GM19351 (cell line): ENCODE measurements at regions not wholly inside any gene's neighbourhood (a gene's known extent, or its start where the extent isn't known, plus 50 kb on each side); places are given as distances from the start of the nearest gene placed in this dataset.

Source experiments
- ATAC-seq: cut with Tn5 transposase; IDR thresholded peaks from one replicate; pipeline ENCODE4 v1.9.1; 2021; ENCODE audit warnings: mild to moderate bottlenecking, moderate library complexity; ENCODE audit not compliant: unreplicated experiment

DNA sequence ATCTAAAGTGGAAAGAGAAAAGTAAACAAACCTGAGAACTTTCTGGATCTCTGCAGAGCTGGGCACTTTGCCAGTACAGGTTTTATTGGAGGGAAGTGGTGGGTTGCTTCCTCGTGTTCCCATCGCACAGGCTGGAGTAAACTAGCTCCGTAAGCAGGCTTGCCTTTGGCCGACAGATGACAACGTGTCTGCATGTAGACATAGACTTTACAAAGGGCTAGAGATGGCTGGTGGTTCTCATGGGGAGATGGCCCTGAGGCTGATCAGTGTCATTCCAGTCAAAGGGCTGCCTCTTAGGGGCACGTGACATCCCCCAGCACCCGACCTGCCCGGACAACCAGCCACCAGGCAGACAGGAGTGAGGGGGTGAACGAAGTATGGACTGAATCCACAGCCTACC is 98.8 kb downstream of the YTHDF1 start:
- ATAC-seq: no peak

DNA sequence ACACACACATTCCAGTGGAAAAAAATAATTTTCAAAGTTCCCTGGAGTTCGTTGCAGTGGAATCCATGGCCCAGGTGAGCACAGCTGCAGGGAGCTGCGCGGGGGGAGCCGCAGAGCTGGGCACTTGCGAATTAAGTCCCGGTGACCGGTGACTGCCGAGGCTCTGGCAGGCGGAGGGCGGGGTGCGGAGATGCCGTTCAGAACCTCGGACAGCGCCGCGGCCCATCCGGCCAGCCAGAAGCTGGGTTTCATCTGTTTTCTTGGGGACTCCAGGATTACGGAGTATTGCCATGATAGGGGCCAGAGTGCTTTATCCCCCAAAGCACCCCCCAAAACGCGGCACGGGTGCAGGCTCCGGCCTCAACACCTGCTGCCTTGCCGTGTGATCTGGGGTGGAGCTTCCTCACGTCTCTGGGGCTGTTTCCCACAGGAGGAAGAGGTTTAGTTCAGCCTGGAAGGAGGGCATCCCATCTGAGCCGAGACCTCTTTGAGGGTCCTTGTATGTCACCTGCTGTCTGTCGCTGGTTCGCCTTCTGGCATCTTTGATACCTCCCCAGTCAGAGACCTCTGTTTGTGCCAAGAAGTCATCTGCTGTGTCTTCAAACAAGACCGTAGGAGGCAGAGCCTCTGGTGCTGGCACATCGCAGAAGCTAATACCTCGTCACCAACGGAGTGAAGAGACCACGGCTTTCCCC is 99.4 kb downstream of the YTHDF1 start:
- no peak for ATAC-seq

GRCh38 chr20:63115651-63116411 is 100.1 kb downstream of the YTHDF1 start:
- ATAC-seq: no peak

- ATAC-seq: no peak
Observed at GRCh38 chr20:63114693-63115311, 101.1 kb downstream of the YTHDF1 start.

- ATAC-seq: no peak
Observed at GRCh38 chr20:63114006-63114692, 101.8 kb downstream of the YTHDF1 start.

DNA sequence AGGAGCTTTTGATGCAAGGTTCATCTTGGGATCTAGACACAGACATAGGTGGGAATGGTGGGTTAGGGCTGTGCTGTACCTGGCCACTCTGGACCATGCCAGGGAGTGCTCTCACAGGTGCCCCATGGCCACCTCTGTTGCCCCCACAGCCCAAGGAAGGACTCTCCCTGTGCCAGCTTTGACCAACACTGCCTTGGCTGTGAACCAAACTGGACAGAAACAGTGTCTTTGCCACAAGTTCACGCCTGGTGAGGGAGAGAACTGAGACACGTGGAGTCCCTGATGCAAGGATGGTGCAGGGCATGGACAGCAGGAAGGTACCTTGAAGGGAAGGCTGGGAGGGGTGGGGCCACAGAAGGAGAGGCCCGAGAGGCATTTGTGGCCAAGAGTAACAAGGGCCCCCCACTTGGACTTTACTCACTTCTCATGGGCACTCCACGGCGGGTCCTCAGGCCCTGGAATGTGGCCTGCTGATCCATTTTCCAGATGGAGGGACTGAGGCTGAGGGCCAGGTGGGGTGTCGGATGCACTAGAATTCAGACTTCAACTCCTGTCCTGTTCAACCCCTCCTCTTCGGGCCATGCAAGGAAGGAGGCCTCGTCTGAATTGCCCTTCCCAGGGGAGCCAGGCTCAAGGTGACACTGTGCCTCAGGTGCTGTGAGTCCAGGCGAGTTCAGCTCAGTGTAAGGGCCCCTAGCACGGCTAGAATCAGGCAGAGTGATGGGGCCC is 103.3 kb downstream of the YTHDF1 start:
- ATAC-seq: no peak

- ATAC-seq: no peak
Observed at GRCh38 chr20:63108247-63108646, 101.5 kb upstream of the BHLHE23 start.

GRCh38 chr20:63107449-63108200 is 100.9 kb upstream of the BHLHE23 start:
- ATAC-seq: no peak

DNA sequence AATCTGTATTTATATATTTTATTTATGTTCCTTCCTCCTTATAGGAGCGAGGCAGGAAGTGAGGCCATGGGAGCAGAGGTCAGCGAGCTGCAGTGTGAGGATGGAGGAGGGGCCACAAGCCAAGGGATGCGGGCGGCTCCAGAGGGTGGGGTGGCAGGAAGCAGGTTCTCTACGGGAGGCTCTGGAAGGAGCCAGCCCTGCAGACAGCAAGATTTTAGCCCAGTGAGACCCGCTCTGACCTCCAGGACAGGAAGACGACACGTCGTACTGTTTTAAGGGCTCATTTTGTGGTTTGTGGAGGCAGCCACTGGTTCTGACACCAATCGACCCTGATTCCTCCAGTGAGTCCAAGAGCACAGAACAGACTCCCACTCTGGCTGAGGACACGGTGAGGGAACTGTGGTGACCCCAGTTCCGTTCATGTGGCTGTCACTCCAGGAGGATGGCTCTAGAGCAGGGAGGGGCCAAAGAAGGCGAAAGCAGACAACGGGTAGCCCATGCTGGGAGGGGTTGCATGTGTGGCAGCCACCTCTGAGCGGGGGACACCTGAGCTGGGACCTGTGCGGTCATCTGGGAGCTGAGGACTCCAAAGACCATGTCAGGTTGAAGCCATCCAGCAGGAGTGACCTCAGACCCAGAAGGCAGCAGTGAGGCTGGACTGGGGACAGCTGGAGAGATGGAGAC is 100.1 kb upstream of the BHLHE23 start:
- ATAC-seq: no peak

GRCh38 chr20:63106108-63106764 is 99.5 kb upstream of the BHLHE23 start:
- no peak for ATAC-seq

- ATAC-seq: no peak
Observed at GRCh38 chr20:63105211-63106107, 98.7 kb upstream of the BHLHE23 start.

DNA sequence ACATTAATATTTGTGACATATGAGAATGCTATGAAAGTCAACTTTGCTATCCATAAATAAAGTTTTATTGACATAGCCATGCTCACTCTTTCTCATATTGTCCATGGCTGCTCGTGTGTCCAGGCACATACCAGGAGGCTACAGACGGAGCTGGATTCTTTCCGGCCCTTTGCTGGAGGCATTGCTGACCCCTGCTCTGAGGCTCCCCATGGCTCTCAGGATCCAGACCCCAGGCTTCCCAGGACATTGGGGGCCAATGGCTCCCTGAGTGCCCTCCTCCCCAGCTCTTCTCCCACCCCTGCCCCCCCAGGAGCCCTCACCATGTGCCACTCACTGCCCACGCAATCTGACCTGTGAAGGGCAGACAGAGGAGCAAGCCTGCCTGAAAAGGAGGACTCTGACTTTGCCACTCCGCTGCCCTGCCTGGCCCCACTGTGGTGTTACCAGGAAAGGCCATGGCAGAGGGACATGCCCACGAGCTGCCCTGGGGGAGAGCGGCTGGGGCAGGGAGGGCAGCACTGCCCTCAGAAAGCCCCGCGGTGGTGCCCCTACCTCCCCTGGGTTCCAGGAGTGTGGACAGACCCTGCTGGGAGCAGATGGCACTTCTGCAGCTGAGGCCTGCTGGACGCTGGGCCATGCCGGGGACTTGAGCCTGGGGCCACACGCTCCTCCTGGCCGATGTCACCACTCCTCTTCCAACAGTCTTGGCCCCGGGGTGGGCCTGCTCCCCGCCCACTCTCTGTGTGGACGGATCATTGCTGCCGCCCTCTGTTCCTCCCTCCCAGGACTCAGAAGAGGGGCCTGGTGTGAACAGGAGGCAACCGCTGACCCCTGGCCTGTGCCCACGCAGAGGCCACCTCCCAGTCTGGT is 97.8 kb upstream of the BHLHE23 start:
- ATAC-seq: no peak

DNA sequence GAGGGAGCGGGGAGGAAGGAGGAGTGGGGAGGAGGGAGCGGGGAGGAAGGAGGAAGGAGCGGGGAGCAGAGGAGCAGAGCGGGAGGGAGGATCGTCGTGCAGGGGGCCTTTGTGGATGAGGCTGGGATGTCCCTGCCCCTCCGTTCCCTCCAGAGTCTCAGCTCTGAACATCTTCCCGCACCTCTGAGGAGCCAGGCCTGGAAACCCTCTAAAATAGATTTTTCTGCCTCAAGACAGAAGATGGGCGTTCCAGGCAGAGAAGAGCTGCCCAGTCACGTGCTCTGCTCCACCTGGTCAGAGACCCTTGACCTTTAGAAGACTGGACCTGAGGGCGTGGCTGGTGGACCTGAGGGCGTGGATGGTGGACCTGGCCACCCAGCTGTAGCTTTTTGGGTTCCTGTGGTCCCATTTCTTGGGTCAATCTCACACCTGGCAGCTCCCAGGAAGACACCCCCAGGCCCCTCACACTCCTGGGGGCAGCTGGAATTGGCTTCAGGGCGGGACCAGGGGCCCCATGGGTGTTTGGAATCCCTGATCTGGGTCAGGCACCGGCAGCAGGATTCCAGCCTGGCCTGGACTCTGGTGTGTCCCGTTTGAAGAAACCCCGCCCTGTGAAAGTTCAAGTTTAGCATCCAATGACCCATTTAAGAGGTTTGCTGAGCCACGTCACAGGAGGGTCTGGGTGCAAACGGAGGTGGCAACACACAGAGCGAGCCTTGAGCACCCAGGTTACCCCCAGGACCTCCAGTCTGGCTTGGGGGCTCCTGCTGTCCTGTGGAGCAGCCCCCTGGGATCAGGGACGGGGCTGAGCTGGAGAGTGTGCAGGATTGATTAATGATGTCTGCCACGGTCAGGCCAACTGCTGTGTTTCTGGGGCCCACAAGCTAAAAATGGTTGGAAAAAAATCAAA is 96.9 kb upstream of the BHLHE23 start:
- no peak for ATAC-seq

GRCh38 chr20:63102721-63103375 is 96.1 kb upstream of the BHLHE23 start:
- ATAC-seq: no peak
